H9 (cell line): ENCODE measurements at regions not wholly inside any gene's neighbourhood (a gene's known extent, or its start where the extent isn't known, plus 50 kb on each side); places are given as distances from the start of the nearest gene placed in this dataset.

Experiments used
- DNase-seq: peaks from one replicate; pipeline ENCODE4 v3.0.0-alpha.2; 2017
- H2AFZ ChIP-seq: one replicate; pipeline ENCODE4 v1.6.1; 2013; ENCODE audit warnings: mild to moderate bottlenecking, low read length, control low read depth, moderate library complexity
- H2AK5ac ChIP-seq: 2 replicates; pipeline ENCODE4 v1.6.1; 2013; ENCODE audit warnings: low read length, control low read depth, mixed read lengths; ENCODE audit not compliant: insufficient read length
- H2BK120ac ChIP-seq: one replicate; pipeline ENCODE4 v1.6.1; 2013; ENCODE audit warnings: low read depth, mild to moderate bottlenecking, low read length, control low read depth, inconsistent platforms; ENCODE audit not compliant: poor library complexity, severe bottlenecking
- H2BK12ac ChIP-seq: 2 replicates; pipeline ENCODE4 v1.6.1; 2013; ENCODE audit warnings: low read length, control low read depth, mixed read lengths, low read depth; ENCODE audit not compliant: insufficient read length
- H2BK15ac ChIP-seq: 2 replicates; pipeline ENCODE4 v1.6.1; 2013; ENCODE audit warnings: low read depth, low read length, control low read depth
- H2BK20ac ChIP-seq: one replicate; pipeline ENCODE4 v1.6.1; 2013; ENCODE audit warnings: low read depth, mild to moderate bottlenecking, low read length, control low read depth, inconsistent platforms; ENCODE audit not compliant: poor library complexity, severe bottlenecking
- H2BK5ac ChIP-seq: 2 replicates; pipeline ENCODE4 v1.6.1; 2013; ENCODE audit warnings: low read length, control low read depth, mixed read lengths; ENCODE audit not compliant: insufficient read length
- H3K14ac ChIP-seq: 2 replicates; pipeline ENCODE4 v1.6.1; 2013; ENCODE audit warnings: low read length, control low read depth; ENCODE audit not compliant: insufficient read depth
- H3K18ac ChIP-seq: 2 replicates; pipeline ENCODE4 v1.6.1; 2013; ENCODE audit warnings: low read depth, mild to moderate bottlenecking, mixed read lengths, low read length, control low read depth; ENCODE audit not compliant: insufficient read length
- H3K23ac ChIP-seq: 2 replicates; pipeline ENCODE4 v1.6.1; 2013; ENCODE audit warnings: low read length, control low read depth, mixed read lengths, low read depth; ENCODE audit not compliant: insufficient read length
- H3K23me2 ChIP-seq: 2 replicates; pipeline ENCODE4 v1.6.1; 2013; ENCODE audit warnings: low read depth, mild to moderate bottlenecking, mixed read lengths, low read length, control low read depth; ENCODE audit not compliant: insufficient read length, poor library complexity, severe bottlenecking
- H3K27ac ChIP-seq: 2 replicates; pipeline ENCODE4 v1.5.1; 2013; ENCODE audit warnings: low read length, control low read depth, mixed read lengths, low read depth; ENCODE audit not compliant: insufficient read length
- H3K27me3 ChIP-seq: 2 replicates; pipeline ENCODE4 v1.6.1; 2013; ENCODE audit warnings: low read length, control low read depth, inconsistent platforms; ENCODE audit not compliant: insufficient read depth
- H3K4ac ChIP-seq: 2 replicates; pipeline ENCODE4 v1.6.1; 2013; ENCODE audit warnings: low read depth, mild to moderate bottlenecking, control low read depth, inconsistent platforms, low read length, moderate library complexity
- H3K4me1 ChIP-seq: 2 replicates; pipeline ENCODE4 v1.6.1; 2013; ENCODE audit warnings: low read length, control low read depth, inconsistent platforms; ENCODE audit not compliant: insufficient read depth
- H3K4me2 ChIP-seq: 2 replicates; pipeline ENCODE4 v1.6.1; 2013; ENCODE audit warnings: low read length, control low read depth, mixed read lengths; ENCODE audit not compliant: insufficient read length, insufficient read depth
- H3K56ac ChIP-seq: 2 replicates; pipeline ENCODE4 v1.6.1; 2013; ENCODE audit warnings: low read depth, mild to moderate bottlenecking, mixed read lengths, low read length, control low read depth; ENCODE audit not compliant: insufficient read length
- H3K79me1 ChIP-seq: 2 replicates; pipeline ENCODE4 v1.6.1; 2013; ENCODE audit warnings: low read depth, mild to moderate bottlenecking, moderate library complexity, low read length, control low read depth, inconsistent platforms; ENCODE audit not compliant: insufficient read depth, poor library complexity, severe bottlenecking
- H3K79me2 ChIP-seq: 2 replicates; pipeline ENCODE4 v1.6.1; 2013; ENCODE audit warnings: low read length, control low read depth, inconsistent platforms; ENCODE audit not compliant: insufficient read depth
- H3K9ac ChIP-seq: 2 replicates; pipeline ENCODE4 v1.6.1; 2013; ENCODE audit warnings: low read length, control low read depth, mixed read lengths; ENCODE audit not compliant: insufficient read length; ENCODE audit errors: extremely low read depth
- H3K9me3 ChIP-seq: one replicate; pipeline ENCODE4 v1.6.1; 2013; ENCODE audit warnings: low read depth, low read length, inconsistent platforms; ENCODE audit not compliant: control insufficient read depth
- H3T11ph ChIP-seq: one replicate; pipeline ENCODE4 v1.6.1; 2013; ENCODE audit warnings: mild to moderate bottlenecking, low read length, control low read depth, inconsistent platforms
- H4K20me1 ChIP-seq: one replicate; pipeline ENCODE4 v1.6.1; 2013; ENCODE audit not compliant: control insufficient read depth, insufficient read length, insufficient read depth
- H4K5ac ChIP-seq: 2 replicates; pipeline ENCODE4 v1.6.1; 2013; ENCODE audit warnings: low read depth, mild to moderate bottlenecking, mixed read lengths, low read length, control low read depth; ENCODE audit not compliant: insufficient read length
- H4K8ac ChIP-seq: replicated peaks from 2 replicates; pipeline ENCODE4 v1.6.1; 2013; ENCODE audit warnings: low read length, control low read depth, mixed read lengths, low read depth; ENCODE audit not compliant: insufficient read length
- H4K91ac ChIP-seq: 2 replicates; pipeline ENCODE4 v1.6.1; 2013; ENCODE audit warnings: low read depth, mild to moderate bottlenecking, moderate library complexity, mixed read lengths, low read length, control low read depth; ENCODE audit not compliant: insufficient read length
- H3K27ac Mint-ChIP-seq, 3 experiments: 2 replicates in 2 of 3; 3 replicates in 1 of 3; pipeline ENCODE4 v1.8.0; 2020 to 2021; ENCODE audit warnings: mixed read lengths in 3 of 3, mild to moderate bottlenecking in 1 of 3, moderate library complexity in 1 of 3
- H3K27me3 Mint-ChIP-seq: 2 replicates; pipeline ENCODE4 v1.8.0; 2021; ENCODE audit warnings: low read depth, mild to moderate bottlenecking, moderate library complexity, mixed read lengths
- H3K36me3 Mint-ChIP-seq, 3 experiments: 2 replicates in 2 of 3; 3 replicates in 1 of 3; pipeline ENCODE4 v1.8.0; 2020 to 2021; ENCODE audit warnings: low read depth in 3 of 3, mixed read lengths in 3 of 3; ENCODE audit not compliant: insufficient read depth in 1 of 3
- H3K4me1 Mint-ChIP-seq, 2 experiments: 2 replicates each; pipeline ENCODE4 v1.8.0; 2020; ENCODE audit warnings: mixed read lengths in 2 of 2
- H3K4me3 Mint-ChIP-seq, 2 experiments: 2 replicates in 1 of 2; 3 replicates in 1 of 2; pipeline ENCODE4 v1.8.0; 2020 to 2021; ENCODE audit warnings: mild to moderate bottlenecking in 2 of 2, mixed read lengths in 2 of 2, moderate library complexity in 1 of 2
- H3K9me3 Mint-ChIP-seq, 2 experiments: 2 replicates in 1 of 2; 3 replicates in 1 of 2; pipeline ENCODE4 v1.8.0; 2020; ENCODE audit warnings: mild to moderate bottlenecking in 2 of 2, mixed read lengths in 2 of 2, moderate library complexity in 1 of 2
- CTCF ChIP-seq: fragments of 200-600 bp; sonication (generic); conservative IDR thresholded peaks from 3 replicates; pipeline ENCODE4 v1.8.0; 2021; ENCODE audit warnings: antibody characterized with exemption, mild to moderate bottlenecking
- WGBS: extraction: QIAGEN DNeasy Blood & Tissue Kit; methylation state at CpG from one replicate; pipeline ENCODE4 v1.1.7; 2013; ENCODE audit warnings: missing lambda C conversion rate, low lambda C conversion rate, mixed read lengths; ENCODE audit not compliant: insufficient read length; ENCODE audit errors: extremely low coverage; 5-methylcytosine and 5-hydroxymethylcytosine counted together

- Histone ChIP-seq H2BK120ac (no peak overlapping the region), H3K14ac (no peak overlapping the region), H3K79me1 (no peaks in the 10 kb centered on the region), H3K9ac (no peak overlapping the region), H3K27me3 (no peaks in the 10 kb centered on the region), H3T11ph (no peak overlapping the region), H4K8ac (no peak overlapping the region), H3K23ac (no peak overlapping the region), H3K9me3 (no peaks in the 10 kb centered on the region), H3K27ac (no peak overlapping the region), H2BK5ac (no peak overlapping the region), H2AK5ac (no peak overlapping the region), H3K18ac (no peak overlapping the region), H3K56ac (no peak overlapping the region), H3K79me2 (no peaks in the 10 kb centered on the region), H3K4me2 (no peak overlapping the region), H4K5ac (no peak overlapping the region), H4K20me1 (no peaks in the 10 kb centered on the region), H2AFZ (no peak overlapping the region), H2BK15ac (no peak overlapping the region), H2BK20ac (no peak overlapping the region), H2BK12ac (no peak overlapping the region), H3K4ac (no peak overlapping the region), H3K23me2 (no peaks in the 10 kb centered on the region), H3K4me1 (0 out of 2 replicates have a peak, but pooled peaks cover 4% of the 10 kb centered on the region), H4K91ac (no peak overlapping the region)
- DNase-seq, result no peak
- Mint-ChIP-seq H3K4me1 (peaks cover 10 to 11% of the 10 kb centered on the region in 2 experiments), H3K9me3 (peaks cover 0 to 3% of the 10 kb centered on the region in 2 experiments; a peak in 1 of 5 replicates), H3K27ac (no peak overlapping the region), H3K4me3 (no peak overlapping the region), H3K27me3 (no peaks in the 10 kb centered on the region; the same call in 1 of the 2 replicates), H3K36me3 (0 out of 7 replicates have a peak, but pooled peaks cover 0 to 4% (median 0%) of the 10 kb centered on the region in 3 experiments)
- no peak for TF ChIP-seq CTCF
- no CpG with 5 or more reads among the region's 3 CpGs for WGBS
These were observed 106.6 kb upstream of the H2AZ1 start for GRCh38 chr4:100056701-100057100.
